GM21515 (cell line): ENCODE measurements at regions not wholly inside any gene's neighbourhood (a gene's known extent, or its start where the extent isn't known, plus 50 kb on each side); places are given as distances from the start of the nearest gene placed in this dataset.
"Not testable (repeated sequence)": the region's sequence is repeated elsewhere in the genome, so short reads cannot be mapped to it uniquely, and the experiment has no call there.

ENCODE experiments used
- ATAC-seq: cut with Tn5 transposase; IDR thresholded peaks from one replicate; pipeline ENCODE4 v1.9.1; 2021; ENCODE audit not compliant: unreplicated experiment

- ATAC-seq: no peak
Observed at GRCh38 chr13:54676526-54677113, 1648.0 kb downstream of the OLFM4 start.

- no peak for ATAC-seq
Observed at GRCh38 chr13:54682184-54682583, 1653.6 kb downstream of the OLFM4 start.

GRCh38 chr13:54687173-54687572 is 1658.6 kb downstream of the OLFM4 start:
- no peak for ATAC-seq

GRCh38 chr13:54699831-54700230 is 1671.2 kb downstream of the OLFM4 start:
- no peak for ATAC-seq

GRCh38 chr13:54705738-54706137 is 1677.1 kb downstream of the OLFM4 start:
- no peak for ATAC-seq

- ATAC-seq: no peak
Observed at GRCh38 chr13:54706336-54706735, 1677.7 kb downstream of the OLFM4 start.

GRCh38 chr13:54709546-54709945 is 1680.9 kb downstream of the OLFM4 start:
- ATAC-seq: no peak

- ATAC-seq: no peak
Observed at GRCh38 chr13:54733639-54734038, 1705.0 kb downstream of the OLFM4 start.

- not testable (repeated sequence) for ATAC-seq
Observed at GRCh38 chr13:54737211-54737610, 1708.6 kb downstream of the OLFM4 start.

- ATAC-seq: no peak
Observed at GRCh38 chr13:54742984-54743383, 1714.4 kb downstream of the OLFM4 start.

GRCh38 chr13:54744747-54745146 is 1716.1 kb downstream of the OLFM4 start:
- ATAC-seq: no peak

- no peak for ATAC-seq
Observed at GRCh38 chr13:54750521-54750920, 1721.9 kb downstream of the OLFM4 start.

- no peak for ATAC-seq
Observed at GRCh38 chr13:54758795-54759194, 1730.2 kb downstream of the OLFM4 start.

GRCh38 chr13:54768214-54768613 is 1739.6 kb downstream of the OLFM4 start:
- no peak for ATAC-seq

- ATAC-seq: no peak
Observed at GRCh38 chr13:54775501-54776191, 1747.0 kb downstream of the OLFM4 start.

GRCh38 chr13:54787754-54788153 is 1759.1 kb downstream of the OLFM4 start:
- no peak for ATAC-seq

- ATAC-seq: no peak
Observed at GRCh38 chr13:54799621-54800226, 1771.1 kb downstream of the OLFM4 start.

GRCh38 chr13:54802226-54802625 is 1773.6 kb downstream of the OLFM4 start:
- no peak for ATAC-seq

- ATAC-seq: no peak
Observed at GRCh38 chr13:54805743-54806142, 1777.1 kb downstream of the OLFM4 start.

- not testable (repeated sequence) for ATAC-seq
Observed at GRCh38 chr13:54821938-54822470, 1793.4 kb downstream of the OLFM4 start.

- not testable (repeated sequence) for ATAC-seq
Observed at GRCh38 chr13:54829391-54830068, 1800.9 kb downstream of the OLFM4 start.

GRCh38 chr13:54836273-54836672 is 1807.7 kb downstream of the OLFM4 start:
- ATAC-seq: no peak
